Heart left ventricle (tissue), 13 donors: ENCODE measurements at regions not wholly inside any gene's neighbourhood (a gene's known extent, or its start where the extent isn't known, plus 50 kb on each side); places are given as distances from the start of the nearest gene placed in this dataset.

Source experiments
- CTCF ChIP-seq, 12 donors: fragments of 200-600 bp; sonication (generic) in 4 of 12; IDR thresholded peaks; one replicate each; pipeline versions ENCODE4 v1.5.0 to v1.8.0; 2018 to 2022; ENCODE audit warnings: antibody characterized with exemption in 12 of 12, mild to moderate bottlenecking in 5 of 12
- POLR2A ChIP-seq, 2 donors: fragments of 450-650 bp; IDR thresholded peaks; one replicate each; pipeline ENCODE4 v1.6.1; 2017; ENCODE audit warnings: antibody characterized with exemption in 2 of 2, mild to moderate bottlenecking in 2 of 2, moderate library complexity in 2 of 2
- donor health status: ischemic (EF 13 %, LVEDD 7.1; RV severe dilation, severe dysfunction).
- donor health status: DM: no; HTN: yes; CAD: no.
- donor health status: DM: no; HTN: no; CAD: no.
- donor health status: ischemic (EF 25% LVEDD 6.9; RV normal size, moderate dysfunction).
- donor health status: ischemic (EF 25% LVEDD 5.7; RV mildly dilated, moderate dysfunction).
- donor health status: ischemic (EF 35%, LVEDD 5.7; RV mildly dilated, moderate dysfunction).
- donor health status: nonischemic (EF 11% LVEDD 7.7; RV severe dilation, severe dysfunction).
- donor health status: DM: yes; HTN: yes; CAD: no.
- donor health status: PGD.
- donor health status: ischemic (EF 29% LVEDD 5.4; RV normal size, mild dysfunction).
- donor health status: nonischemic (EF 23%, LVEDD 6.1; RV moderate dilation, normal function).

DNA sequence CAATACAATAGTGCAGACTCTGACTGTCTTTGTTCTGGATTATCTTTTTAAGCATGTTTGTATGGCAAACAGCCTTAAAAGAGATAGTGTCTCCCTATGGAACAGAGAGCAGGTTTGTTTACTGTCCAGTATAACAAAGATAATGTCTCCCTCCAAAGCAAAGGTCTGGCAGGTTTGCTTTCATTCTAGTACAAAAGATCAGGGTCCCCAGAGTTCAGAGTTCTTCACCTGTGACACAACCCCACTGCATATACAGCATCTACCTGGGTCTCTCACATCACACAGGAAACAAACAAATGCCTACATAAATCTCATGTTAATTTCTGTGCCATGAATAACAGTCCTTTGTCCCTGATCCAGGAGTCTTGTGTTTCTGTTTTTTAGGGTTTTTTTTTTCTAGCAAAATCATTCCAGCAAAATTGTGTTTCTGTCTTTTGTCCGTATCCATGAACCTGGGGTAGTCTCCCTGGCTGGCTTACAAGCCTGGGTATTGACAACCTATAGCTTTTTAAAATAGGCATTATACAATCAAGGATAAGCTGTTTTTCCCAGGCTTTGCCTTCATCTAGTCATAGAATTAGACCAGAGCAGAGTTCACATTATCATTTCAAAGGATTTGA lies 89.4 kb upstream of the PTBP2 start:
- TF ChIP-seq POLR2A (IDR thresholded peaks at IDR 0.05) (no peak), CTCF (IDR thresholded peaks at IDR 0.05) (no peak)
